HG03520 (cell line): ENCODE measurements at regions not wholly inside any gene's neighbourhood (a gene's known extent, or its start where the extent isn't known, plus 50 kb on each side); places are given as distances from the start of the nearest gene placed in this dataset.

Source experiments
- ATAC-seq: cut with Tn5 transposase; IDR thresholded peaks from one replicate; pipeline ENCODE4 v1.9.1; 2021; ENCODE audit warnings: mild to moderate bottlenecking, moderate library complexity; ENCODE audit not compliant: unreplicated experiment

- ATAC-seq = no peak
Measured at GRCh38 chr9:90979138-90979551, 177.5 kb downstream of the SYK start.

DNA sequence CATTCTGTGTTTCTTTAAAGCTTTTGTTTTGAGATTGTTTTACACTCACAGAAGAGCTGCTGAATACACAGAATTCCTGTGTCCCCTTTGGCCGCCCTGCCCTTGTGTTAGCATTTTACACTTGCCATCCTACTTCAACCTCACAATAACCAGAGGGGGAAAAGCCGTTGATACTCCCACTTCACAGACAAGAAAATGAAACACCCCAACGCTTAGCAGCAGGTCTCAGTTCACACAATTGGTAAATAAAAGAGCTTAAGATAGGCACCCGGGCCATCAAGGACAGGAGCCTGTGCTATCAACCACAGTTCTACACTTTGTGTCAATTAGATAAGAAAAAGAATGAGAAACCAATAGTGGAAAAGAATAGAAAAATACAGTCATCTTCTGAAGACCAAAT lies 178.0 kb downstream of the SYK start:
- no peak for ATAC-seq

DNA sequence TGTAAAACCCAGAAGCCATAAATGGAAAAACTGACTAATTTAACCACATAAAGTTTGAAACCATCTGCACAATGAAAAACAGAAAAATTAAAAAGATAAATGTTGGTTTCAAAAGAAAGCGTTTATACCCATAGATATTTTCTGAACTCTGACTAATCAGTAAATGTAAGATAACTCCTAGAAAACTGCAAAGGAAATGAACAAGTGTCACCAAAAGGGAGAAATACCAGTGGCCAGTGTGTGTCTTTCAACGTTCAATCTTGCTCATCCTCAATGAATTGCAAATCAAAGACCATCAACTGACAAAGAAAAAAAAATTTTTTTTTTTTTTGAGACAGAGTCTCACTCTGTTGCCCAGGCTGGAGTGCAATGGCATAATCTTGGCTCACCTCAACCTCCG lies 180.1 kb downstream of the SYK start:
- ATAC-seq = no peak

- no peak for ATAC-seq
Measured at GRCh38 chr9:90983394-90983793, 181.8 kb downstream of the SYK start.

- ATAC-seq = no peak
Measured at GRCh38 chr9:90985631-90986030, 184.0 kb downstream of the SYK start.

GRCh38 chr9:90986161-90986560 lies 184.5 kb downstream of the SYK start:
- ATAC-seq = no peak

GRCh38 chr9:90987566-90987965 lies 185.9 kb downstream of the SYK start:
- ATAC-seq = no peak

DNA sequence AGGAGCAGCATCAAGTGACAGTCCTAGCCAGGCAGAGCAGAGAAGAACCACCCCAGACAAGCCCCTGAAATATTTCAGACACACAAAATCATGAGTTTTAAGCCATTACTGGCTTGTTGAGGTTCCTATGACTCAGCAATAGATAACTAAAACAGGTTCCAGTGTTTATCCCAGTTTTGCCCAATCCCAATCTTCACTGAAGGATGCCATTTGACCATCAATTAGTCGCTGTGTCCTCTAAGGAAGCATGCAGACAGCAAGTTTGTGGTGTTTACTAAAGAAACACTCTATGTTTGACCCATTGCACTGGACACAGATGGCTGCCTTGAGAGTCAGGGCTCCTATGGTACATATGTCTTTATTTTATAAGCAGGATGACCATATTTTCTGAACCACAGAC lies 186.7 kb downstream of the SYK start:
- ATAC-seq = no peak

GRCh38 chr9:90991953-90992352 lies 190.3 kb downstream of the SYK start:
- no peak for ATAC-seq

DNA sequence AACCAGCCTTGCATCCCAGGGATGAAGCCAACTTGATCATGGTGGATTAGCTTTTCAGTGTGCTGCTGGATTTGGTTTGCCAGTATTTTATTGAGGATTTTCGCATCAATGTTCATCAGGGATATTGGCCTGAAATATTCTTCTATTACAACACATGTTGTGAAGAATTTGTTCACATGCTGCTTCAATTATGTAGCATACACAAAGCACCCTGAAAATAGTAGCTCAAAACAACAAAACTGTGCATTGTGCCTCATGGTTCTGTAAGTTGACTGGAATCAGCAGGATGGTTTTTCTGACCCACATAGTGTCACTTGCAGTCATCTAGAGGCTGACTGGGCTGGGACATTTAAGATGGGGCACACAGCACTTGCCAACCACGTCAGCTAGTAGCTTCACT lies 193.9 kb downstream of the SYK start:
- no peak for ATAC-seq

- no peak for ATAC-seq
Measured at GRCh38 chr9:90996154-90997065, 194.8 kb downstream of the SYK start.

DNA sequence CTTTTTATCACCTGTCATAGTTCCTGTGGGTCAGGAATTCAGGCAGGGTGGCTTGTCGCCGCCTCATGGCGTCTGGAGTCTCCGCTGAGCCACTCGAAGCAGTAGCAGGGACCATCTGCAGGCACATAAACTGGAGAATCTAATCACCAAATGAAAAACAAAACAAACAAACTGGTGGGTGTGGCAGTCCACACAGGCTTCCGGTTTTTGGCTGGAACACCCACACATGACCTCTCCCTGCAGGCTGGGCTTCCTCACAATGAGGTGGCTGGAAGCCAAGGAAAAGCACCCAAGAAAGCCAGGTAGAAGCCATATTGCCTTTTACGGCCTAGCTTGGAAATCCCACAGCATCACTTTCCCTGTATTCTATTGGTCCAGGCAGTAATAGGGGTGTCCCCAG lies 197.0 kb downstream of the SYK start:
- ATAC-seq = no peak

DNA sequence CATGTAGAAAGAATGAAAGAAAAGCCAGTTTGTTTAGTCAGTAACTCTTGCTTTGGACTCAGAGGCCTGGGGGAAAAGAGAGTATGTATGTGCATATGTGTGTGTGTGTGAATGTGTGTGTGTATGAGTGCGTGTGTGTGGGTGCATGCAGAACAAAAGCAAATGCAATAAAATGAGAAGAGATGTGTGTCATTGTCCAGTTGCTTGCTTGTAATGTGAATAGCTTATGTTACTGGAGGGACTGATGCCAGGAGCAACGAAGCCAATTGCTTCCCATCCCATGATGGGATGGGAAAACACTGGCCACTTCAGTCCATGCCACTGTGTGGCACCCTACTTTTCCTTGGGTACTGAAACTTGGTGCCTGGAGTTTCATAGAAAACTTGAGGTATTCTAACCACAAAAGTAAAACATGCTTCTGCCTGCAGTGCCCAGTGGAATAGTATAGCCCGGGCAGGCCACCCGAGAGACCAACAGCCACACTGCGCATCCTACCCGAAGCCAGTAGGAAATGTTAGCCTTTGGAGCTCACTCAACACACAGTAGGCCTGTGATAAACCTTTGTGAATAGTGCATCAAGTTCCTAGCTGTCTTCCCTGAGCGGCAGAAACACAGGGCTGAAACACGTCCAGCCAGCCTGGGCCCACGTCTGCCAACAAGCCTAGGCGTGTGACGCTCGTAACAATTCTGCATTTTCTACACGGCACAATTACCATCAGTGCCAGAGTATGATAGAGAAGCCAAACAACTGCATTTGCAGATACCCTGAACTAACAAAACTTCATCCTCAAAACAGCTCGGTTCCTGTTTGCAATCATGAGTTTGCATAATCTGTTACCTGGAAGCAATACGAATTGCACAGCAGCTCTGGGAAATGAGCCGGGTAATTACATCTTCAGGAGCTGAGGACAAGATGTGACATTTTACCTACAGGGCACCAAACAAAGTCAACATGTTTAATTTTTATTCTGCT lies 198.1 kb downstream of the SYK start:
- no peak for ATAC-seq

GRCh38 chr9:91001146-91001611 lies 199.6 kb downstream of the SYK start:
- no peak for ATAC-seq

GRCh38 chr9:91004484-91004883 lies 202.9 kb downstream of the SYK start:
- ATAC-seq = no peak

- ATAC-seq = no peak
Measured at GRCh38 chr9:91004992-91005391, 203.4 kb downstream of the SYK start.

- ATAC-seq = no peak
Measured at GRCh38 chr9:91006046-91006445, 204.4 kb downstream of the SYK start.

DNA sequence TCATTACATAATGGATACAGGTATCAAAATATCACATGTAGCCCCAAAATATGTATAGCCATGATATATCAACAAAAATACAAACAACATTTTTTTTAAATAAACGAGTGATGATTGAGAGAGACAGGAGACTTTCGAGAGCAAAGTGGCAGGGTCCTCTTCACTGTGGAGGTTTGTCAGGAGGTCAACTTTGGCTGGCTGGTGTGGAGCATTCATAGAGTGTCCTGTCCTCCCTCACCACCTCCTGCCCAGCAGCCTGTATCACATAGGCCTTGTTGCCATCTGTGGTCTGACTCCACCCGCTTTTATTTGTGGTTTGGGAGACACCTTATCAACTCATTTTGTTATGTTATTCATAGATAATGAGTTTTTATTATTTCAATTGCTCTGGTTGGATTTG lies 206.9 kb downstream of the SYK start:
- ATAC-seq = no peak

DNA sequence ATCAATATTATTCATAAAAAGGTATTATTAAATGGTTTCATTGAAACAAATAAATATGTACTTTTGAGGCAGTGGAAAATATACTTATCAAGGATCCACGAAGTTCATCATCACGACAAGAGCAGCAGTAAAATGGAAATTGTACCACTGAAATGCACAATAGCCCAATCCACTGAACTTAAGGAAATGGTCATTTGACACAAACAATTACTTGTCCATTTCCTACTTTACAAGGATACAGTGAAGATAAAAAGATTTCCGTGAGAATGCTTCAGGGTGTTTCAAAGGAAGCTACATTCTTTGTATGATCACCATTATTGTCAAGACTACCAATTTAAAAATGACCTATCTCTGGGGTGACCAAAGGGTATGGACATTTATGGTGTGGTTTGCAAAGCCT lies 210.3 kb downstream of the SYK start:
- ATAC-seq = no peak

GRCh38 chr9:91012933-91013841 lies 211.6 kb downstream of the SYK start:
- no peak for ATAC-seq

DNA sequence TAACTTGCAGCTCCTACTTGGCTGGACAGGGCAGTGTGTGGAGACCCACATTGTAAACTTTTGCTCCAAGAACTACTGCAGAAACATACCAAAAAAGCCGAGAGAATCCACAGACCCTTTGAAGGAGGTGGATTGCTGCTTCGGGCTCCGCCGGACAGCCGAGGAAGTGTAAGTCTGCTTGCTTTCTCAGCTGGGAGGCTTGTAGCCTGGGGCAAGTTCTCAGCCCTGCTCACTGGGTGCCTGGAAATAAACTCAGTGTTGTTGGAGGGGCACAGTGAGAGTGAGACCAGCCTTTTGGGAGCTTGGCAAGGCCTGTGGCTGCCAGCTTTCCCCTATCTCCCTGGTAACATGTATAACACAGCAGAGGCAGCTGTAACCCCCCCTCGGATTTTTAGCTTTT lies 215.6 kb downstream of the SYK start:
- no peak for ATAC-seq
